ENCODE measurements at regions not wholly inside any gene's neighbourhood (a gene's known extent, or its start where the extent isn't known, plus 50 kb on each side); places are given as distances from the start of the nearest gene placed in this dataset.

DNA sequence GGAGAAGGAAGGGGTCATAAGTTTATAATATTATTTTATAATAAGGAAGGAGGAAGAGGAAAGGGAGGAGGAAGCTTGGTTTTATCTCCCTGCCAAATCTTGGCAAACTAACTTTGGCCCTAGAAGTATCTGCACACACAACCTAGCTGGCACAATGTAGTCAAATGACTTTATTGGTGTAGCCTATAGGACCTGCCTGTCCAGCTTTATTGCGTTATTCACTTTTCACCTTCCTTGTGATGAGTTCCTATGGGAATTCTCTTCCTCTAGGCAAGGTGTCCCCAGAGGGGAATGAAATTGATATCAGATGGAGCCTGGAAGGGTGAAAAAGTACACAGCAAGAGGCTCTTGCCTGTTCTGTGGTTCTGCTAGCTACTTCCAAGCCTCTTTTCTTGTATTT, 111.2 kb upstream of the SLC25A36 start:
- TF ChIP-seq, protein P1, sequence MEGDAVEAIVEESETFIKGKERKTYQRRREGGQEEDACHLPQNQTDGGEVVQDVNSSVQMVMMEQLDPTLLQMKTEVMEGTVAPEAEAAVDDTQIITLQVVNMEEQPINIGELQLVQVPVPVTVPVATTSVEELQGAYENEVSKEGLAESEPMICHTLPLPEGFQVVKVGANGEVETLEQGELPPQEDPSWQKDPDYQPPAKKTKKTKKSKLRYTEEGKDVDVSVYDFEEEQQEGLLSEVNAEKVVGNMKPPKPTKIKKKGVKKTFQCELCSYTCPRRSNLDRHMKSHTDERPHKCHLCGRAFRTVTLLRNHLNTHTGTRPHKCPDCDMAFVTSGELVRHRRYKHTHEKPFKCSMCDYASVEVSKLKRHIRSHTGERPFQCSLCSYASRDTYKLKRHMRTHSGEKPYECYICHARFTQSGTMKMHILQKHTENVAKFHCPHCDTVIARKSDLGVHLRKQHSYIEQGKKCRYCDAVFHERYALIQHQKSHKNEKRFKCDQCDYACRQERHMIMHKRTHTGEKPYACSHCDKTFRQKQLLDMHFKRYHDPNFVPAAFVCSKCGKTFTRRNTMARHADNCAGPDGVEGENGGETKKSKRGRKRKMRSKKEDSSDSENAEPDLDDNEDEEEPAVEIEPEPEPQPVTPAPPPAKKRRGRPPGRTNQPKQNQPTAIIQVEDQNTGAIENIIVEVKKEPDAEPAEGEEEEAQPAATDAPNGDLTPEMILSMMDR (IDR thresholded peaks at IDR 0.05): no peak
- no peak for TF ChIP-seq POLR2A (IDR thresholded peaks at IDR 0.05)
